Left hindlimb (tissue), 1 donor: ENCODE measurements at regions not wholly inside any gene's neighbourhood (a gene's known extent, or its start where the extent isn't known, plus 50 kb on each side); places are given as distances from the start of the nearest gene placed in this dataset.
A peak's percentile ranks its signal among the peaks of the same experiment; 100 is the strongest.

ENCODE experiments used
- DNase-seq: peaks from one replicate; pipeline ENCODE4 v3.0.0-alpha.2; 2018

- DNase-seq, result no peak
Observed at GRCh38 chr6:137692806-137693205, 174.3 kb upstream of the TNFAIP3 start.

- no peak for DNase-seq
Observed at GRCh38 chr6:137693711-137694110, 173.3 kb upstream of the TNFAIP3 start.

GRCh38 chr6:137696765-137697164, 170.3 kb upstream of the TNFAIP3 start:
- no peak for DNase-seq

- no peak for DNase-seq
Observed at GRCh38 chr6:137697267-137697938, 169.7 kb upstream of the TNFAIP3 start.

- DNase-seq, result no peak
Observed at GRCh38 chr6:137698636-137699030, 168.4 kb upstream of the TNFAIP3 start.

- no peak for DNase-seq
Observed at GRCh38 chr6:137699031-137699683, 167.9 kb upstream of the TNFAIP3 start.

- DNase-seq, result no peak
Observed at GRCh38 chr6:137700161-137700560, 166.9 kb upstream of the TNFAIP3 start.

GRCh38 chr6:137700751-137701477, 166.1 kb upstream of the TNFAIP3 start:
- no peak for DNase-seq

- no peak for DNase-seq
Observed at GRCh38 chr6:137701942-137702341, 165.1 kb upstream of the TNFAIP3 start.

- DNase-seq, result no peak
Observed at GRCh38 chr6:137702791-137703424, 164.2 kb upstream of the TNFAIP3 start.

GRCh38 chr6:137704802-137705159, 162.3 kb upstream of the TNFAIP3 start:
- no peak for DNase-seq

- DNase-seq, result peak; percentile 56
Observed at GRCh38 chr6:137705160-137706082, 161.6 kb upstream of the TNFAIP3 start.

- DNase-seq, result no peak
Observed at GRCh38 chr6:137706083-137706750, 160.8 kb upstream of the TNFAIP3 start.

- no peak for DNase-seq
Observed at GRCh38 chr6:137707038-137707589, 159.9 kb upstream of the TNFAIP3 start.

GRCh38 chr6:137707590-137708360, 159.3 kb upstream of the TNFAIP3 start:
- DNase-seq, result peak; percentile 59

GRCh38 chr6:137708481-137708880, 158.6 kb upstream of the TNFAIP3 start:
- DNase-seq, result no peak

- DNase-seq, result no peak
Observed at GRCh38 chr6:137709424-137710236, 157.4 kb upstream of the TNFAIP3 start.

- no peak for DNase-seq
Observed at GRCh38 chr6:137711972-137712371, 155.1 kb upstream of the TNFAIP3 start.

- no peak for DNase-seq
Observed at GRCh38 chr6:137712587-137712986, 154.5 kb upstream of the TNFAIP3 start.

- DNase-seq, result no peak
Observed at GRCh38 chr6:137715589-137716045, 151.4 kb upstream of the TNFAIP3 start.
